HEK293T (cell line): ENCODE measurements at regions not wholly inside any gene's neighbourhood (a gene's known extent, or its start where the extent isn't known, plus 50 kb on each side); places are given as distances from the start of the nearest gene placed in this dataset.
"Not testable (repeated sequence)": the region's sequence is repeated elsewhere in the genome, so short reads cannot be mapped to it uniquely, and the experiment has no call there.

Experiments used
- CTCF ChIA-PET: fragments of 350-600 bp; formaldehyde crosslinking; extraction: SDS; loops from one replicate; lab custom pipeline; 2021; ENCODE audit warnings: antibody characterized with exemption, inconsistent platforms; lab: Yijun Ruan, JAX
- POLR2A ChIA-PET: fragments of 350-600 bp; formaldehyde crosslinking; extraction: SDS; loops from one replicate; lab custom pipeline; 2020; ENCODE audit warnings: antibody characterized with exemption, inconsistent platforms; lab: Yijun Ruan, JAX
- DNase-seq: peaks from one replicate; pipeline ENCODE4 v3.0.0; 2012; ENCODE audit warnings: mixed read lengths; ENCODE audit errors: extremely low spot score
- ARNT ChIP-seq: fragments of 450-650 bp; IDR thresholded peaks from 2 replicates; pipeline ENCODE4 v1.6.1; 2017; ENCODE audit warnings: mild to moderate bottlenecking
- BHLHE40 ChIP-seq: fragments of 450-650 bp; IDR thresholded peaks from 2 replicates; pipeline ENCODE4 v1.6.1; 2016; ENCODE audit warnings: mild to moderate bottlenecking, moderate library complexity, borderline replicate concordance
- CTBP1 ChIP-seq: fragments of 450-650 bp; IDR thresholded peaks from 2 replicates; pipeline ENCODE4 v1.6.1; 2016; ENCODE audit warnings: borderline replicate concordance
- ELF4 ChIP-seq: fragments of 450-650 bp; IDR thresholded peaks from 2 replicates; pipeline ENCODE4 v1.6.1; 2017; ENCODE audit warnings: antibody characterized with exemption
- FOXA1 ChIP-seq: fragments of 450-650 bp; IDR thresholded peaks from 2 replicates; pipeline ENCODE4 v1.6.1; 2016; ENCODE audit warnings: mild to moderate bottlenecking
- FOXK2 ChIP-seq: fragments of 450-650 bp; IDR thresholded peaks from 2 replicates; pipeline ENCODE4 v1.6.1; 2016; ENCODE audit warnings: mild to moderate bottlenecking
- FOXM1 ChIP-seq: fragments of 450-650 bp; IDR thresholded peaks from 2 replicates; pipeline ENCODE4 v1.6.1; 2017; ENCODE audit warnings: mild to moderate bottlenecking, borderline replicate concordance
- HDGF ChIP-seq: fragments of 450-650 bp; IDR thresholded peaks from 2 replicates; pipeline ENCODE4 v1.6.1; 2017; ENCODE audit warnings: antibody characterized with exemption, borderline replicate concordance
- L3MBTL2 ChIP-seq: fragments of 450-650 bp; conservative IDR thresholded peaks from 2 replicates; pipeline ENCODE4 v1.6.1; 2016; ENCODE audit warnings: mild to moderate bottlenecking
- LEF1 ChIP-seq: fragments of 450-650 bp; IDR thresholded peaks from 2 replicates; pipeline ENCODE4 v1.6.1; 2017; ENCODE audit warnings: mild to moderate bottlenecking, borderline replicate concordance
- NFRKB ChIP-seq: fragments of 450-650 bp; IDR thresholded peaks from 2 replicates; pipeline ENCODE4 v1.6.1; 2016; ENCODE audit warnings: mild to moderate bottlenecking, moderate library complexity
- SP1 ChIP-seq: fragments of 450-650 bp; IDR thresholded peaks from 2 replicates; pipeline ENCODE4 v1.6.1; 2017
- SUZ12 ChIP-seq: fragments of 450-650 bp; IDR thresholded peaks from 2 replicates; pipeline ENCODE4 v1.6.1; 2016; ENCODE audit warnings: mild to moderate bottlenecking
- TARDBP ChIP-seq: fragments of 450-650 bp; IDR thresholded peaks from 2 replicates; pipeline ENCODE4 v1.6.1; 2016
- ZNF384 ChIP-seq: fragments of 450-650 bp; IDR thresholded peaks from 2 replicates; pipeline ENCODE4 v1.6.1; 2016
- TF ChIP-seq, protein P1 (sequence below): fragments of 450-650 bp; IDR thresholded peaks from 2 replicates; pipeline ENCODE4 v1.6.1; 2016

- TF ChIP-seq ELF4 = no peak
- TF ChIP-seq ZNF384 = no peak
- no peak for TF ChIP-seq BHLHE40
- TF ChIP-seq LEF1 = no peak
- TF ChIP-seq SP1 = no peak
- TF ChIP-seq SUZ12 = no peak
- TF ChIP-seq HDGF = no peak
- no peak for TF ChIP-seq FOXA1
- TF ChIP-seq TARDBP = no peak
- no peak for TF ChIP-seq NFRKB
- TF ChIP-seq, protein P1, sequence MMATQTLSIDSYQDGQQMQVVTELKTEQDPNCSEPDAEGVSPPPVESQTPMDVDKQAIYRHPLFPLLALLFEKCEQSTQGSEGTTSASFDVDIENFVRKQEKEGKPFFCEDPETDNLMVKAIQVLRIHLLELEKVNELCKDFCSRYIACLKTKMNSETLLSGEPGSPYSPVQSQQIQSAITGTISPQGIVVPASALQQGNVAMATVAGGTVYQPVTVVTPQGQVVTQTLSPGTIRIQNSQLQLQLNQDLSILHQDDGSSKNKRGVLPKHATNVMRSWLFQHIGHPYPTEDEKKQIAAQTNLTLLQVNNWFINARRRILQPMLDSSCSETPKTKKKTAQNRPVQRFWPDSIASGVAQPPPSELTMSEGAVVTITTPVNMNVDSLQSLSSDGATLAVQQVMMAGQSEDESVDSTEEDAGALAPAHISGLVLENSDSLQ = no peak
- TF ChIP-seq CTBP1 = no peak
- no peak for TF ChIP-seq L3MBTL2
- no peak for TF ChIP-seq FOXK2
- TF ChIP-seq FOXM1 = no peak
- ChIA-PET CTCF (no interaction called here), POLR2A (no interaction called here)
Observed at GRCh38 chr15:95693917-95694316, 636.6 kb upstream of the NR2F2 start.

GRCh38 chr15:95698230-95698629 is 632.3 kb upstream of the NR2F2 start:
- DNase-seq = no peak
- POLR2A ChIA-PET = no interaction called here
- CTCF ChIA-PET = no interaction called here

More at GRCh38 chr15:95693917-95694316, 636.6 kb upstream of the NR2F2 start:
- no peak for DNase-seq

DNA sequence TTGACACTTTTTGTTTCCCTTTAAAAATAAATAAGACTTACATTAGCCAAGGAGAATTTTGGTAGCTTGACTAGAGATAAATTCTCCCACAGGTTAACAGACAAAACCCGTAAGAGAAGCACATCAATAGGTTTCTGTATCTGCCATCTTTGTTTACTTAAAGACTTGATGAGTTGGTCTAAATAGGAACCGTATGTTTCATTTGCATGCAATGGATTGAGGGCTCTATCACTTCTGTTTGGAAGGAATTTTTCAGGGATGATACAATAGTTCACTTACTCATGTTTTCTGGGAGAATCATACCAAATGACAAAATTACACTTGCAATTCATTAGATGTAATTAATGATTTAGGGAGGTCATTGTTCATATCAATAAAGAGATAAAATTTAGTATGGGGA is 631.5 kb upstream of the NR2F2 start:
- ChIA-PET CTCF (no interaction called here), POLR2A (no interaction called here)
- DNase-seq = no peak
- TF ChIP-seq TARDBP (no peak), HDGF (no peak), L3MBTL2 (no peak), CTBP1 (no peak), FOXA1 (no peak), ARNT (no peak), SP1 (no peak), FOXK2 (no peak), ZNF384 (no peak)
- TF ChIP-seq, protein P1 = no peak

More at GRCh38 chr15:95698230-95698629, 632.3 kb upstream of the NR2F2 start:
- TF ChIP-seq FOXK2 (no peak), FOXA1 (no peak), LEF1 (no peak), FOXM1 (no peak), ELF4 (no peak), ZNF384 (no peak), ARNT (no peak), SUZ12 (no peak), NFRKB (no peak), CTBP1 (no peak), BHLHE40 (no peak), HDGF (no peak), L3MBTL2 (no peak)
- TF ChIP-seq, protein P1 = no peak

DNA sequence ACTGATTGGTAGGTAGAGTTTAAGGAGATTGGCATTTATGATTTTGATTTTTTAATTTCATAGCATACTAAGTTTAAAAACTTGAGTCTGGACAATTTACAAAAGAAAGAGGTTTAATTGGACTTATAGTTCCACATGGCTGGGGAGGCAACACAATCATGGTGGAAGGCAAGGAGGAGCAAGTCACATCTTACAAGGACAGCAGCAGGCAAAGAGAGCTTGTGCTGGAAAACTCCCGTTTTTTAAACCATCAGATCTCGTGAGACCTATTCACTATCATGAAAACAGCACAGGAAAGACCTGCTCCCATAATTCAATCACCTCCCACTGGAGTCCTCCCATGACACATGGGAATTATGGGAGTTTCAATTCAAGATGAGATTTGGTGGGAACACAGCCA is 630.9 kb upstream of the NR2F2 start:
- no peak for TF ChIP-seq LEF1
- no peak for TF ChIP-seq HDGF
- TF ChIP-seq BHLHE40 = no peak
- no peak for TF ChIP-seq ZNF384
- no peak for TF ChIP-seq NFRKB
- TF ChIP-seq FOXM1 = no peak
- no peak for TF ChIP-seq FOXK2
- no peak for TF ChIP-seq SP1
- TF ChIP-seq SUZ12 = no peak
- TF ChIP-seq TARDBP = no peak
- TF ChIP-seq L3MBTL2 = no peak
- CTCF ChIA-PET = no interaction called here
- POLR2A ChIA-PET = no interaction called here
- no peak for DNase-seq

GRCh38 chr15:95700692-95701091 is 629.8 kb upstream of the NR2F2 start:
- POLR2A ChIA-PET, DNase-seq, CTCF ChIA-PET: not testable (repeated sequence)

- CTCF ChIA-PET = no interaction called here
- POLR2A ChIA-PET = no interaction called here
- no peak for DNase-seq
- TF ChIP-seq L3MBTL2 (no peak), LEF1 (no peak), SUZ12 (no peak), HDGF (no peak), FOXA1 (no peak), NFRKB (no peak), SP1 (no peak)
- TF ChIP-seq, protein P1 = no peak
Observed at GRCh38 chr15:95701410-95701809, 629.1 kb upstream of the NR2F2 start.
